Gastrocnemius medialis (tissue), 4 donors: ENCODE measurements at regions not wholly inside any gene's neighbourhood (a gene's known extent, or its start where the extent isn't known, plus 50 kb on each side); places are given as distances from the start of the nearest gene placed in this dataset.

Experiments used
- CTCF ChIP-seq, 5 experiments: fragments of 450-650 bp in 3 of 5; fragments of 200-600 bp in 2 of 5; sonication (generic) in 2 of 5; IDR thresholded peaks in 4 of 5; conservative IDR thresholded peaks in 1 of 5; 1 replicate in 4 of 5; 2 replicates in 1 of 5; pipeline ENCODE4 v1.5.1; 2016 to 2019; ENCODE audit warnings: antibody characterized with exemption in 5 of 5, mild to moderate bottlenecking in 3 of 5, moderate library complexity in 3 of 5
- POLR2A ChIP-seq, 2 donors: fragments of 450-650 bp; IDR thresholded peaks; one replicate each; pipeline ENCODE4 v1.6.1; 2017; ENCODE audit warnings: antibody characterized with exemption in 2 of 2, mild to moderate bottlenecking in 2 of 2, moderate library complexity in 2 of 2

GRCh38 chr9:26727471-26727870, 165.1 kb downstream of the CAAP1 start:
- TF ChIP-seq CTCF (IDR thresholded peaks at IDR 0.05 in 4 of 5, conservative IDR thresholded peaks at IDR 0.05 in 1 of 5) (no peak), POLR2A (IDR thresholded peaks at IDR 0.05) (no peak)
